GM18507 (cell line): ENCODE measurements at regions not wholly inside any gene's neighbourhood (a gene's known extent, or its start where the extent isn't known, plus 50 kb on each side); places are given as distances from the start of the nearest gene placed in this dataset.

Experiments
- DNase-seq: peaks from one replicate; pipeline ENCODE4 v3.0.0; 2011; ENCODE audit warnings: low read depth; ENCODE audit not compliant: insufficient read length; ENCODE audit errors: extremely low spot score
- FAIRE-seq: peaks from 2 replicates; lab custom pipeline; 2011; peaks lifted over from hg19 to GRCh38; lab: Jason Lieb, UNC

DNA sequence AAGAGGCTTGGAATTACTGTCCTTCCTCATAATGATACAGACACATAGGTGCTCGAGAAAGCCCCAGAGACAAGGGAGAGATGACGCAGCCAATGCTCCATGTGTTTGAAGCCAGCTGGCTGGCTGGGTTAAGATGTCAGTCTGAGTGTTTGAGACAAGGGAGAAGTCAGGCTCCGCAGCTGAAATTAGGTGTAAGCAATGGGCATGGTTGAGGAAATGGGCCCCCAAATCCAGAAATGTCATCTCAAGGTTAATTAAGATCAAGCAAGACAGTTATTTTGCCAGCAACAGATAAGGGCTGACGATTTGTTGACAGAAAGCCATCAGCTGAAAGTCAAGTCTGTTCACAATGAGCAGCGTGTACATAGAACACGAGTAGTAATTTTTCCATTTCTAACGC, 713.4 kb downstream of the IRX1 start:
- FAIRE-seq = no peak

DNA sequence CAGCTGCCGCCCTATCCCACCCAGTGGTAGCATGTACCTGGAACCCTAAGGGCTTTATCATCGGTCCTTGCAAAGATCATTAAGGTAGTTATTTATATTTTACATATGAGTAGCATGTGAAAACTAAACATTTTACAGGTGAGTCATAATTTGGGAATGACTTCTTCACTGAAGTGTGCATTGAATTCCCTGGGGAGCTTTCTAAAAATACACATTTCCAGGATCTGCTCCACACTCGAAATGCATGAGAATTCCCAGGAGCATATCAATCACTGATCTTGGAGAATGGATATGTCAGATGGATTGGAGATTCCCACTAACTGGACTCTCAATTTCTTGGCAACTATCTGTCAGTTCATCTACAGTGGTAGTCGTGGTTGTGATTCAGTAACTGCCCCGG, 717.5 kb downstream of the IRX1 start:
- FAIRE-seq = no peak
- no peak for DNase-seq

More for the DNA sequence above, 713.4 kb downstream of the IRX1 start:
- DNase-seq = no peak

DNA sequence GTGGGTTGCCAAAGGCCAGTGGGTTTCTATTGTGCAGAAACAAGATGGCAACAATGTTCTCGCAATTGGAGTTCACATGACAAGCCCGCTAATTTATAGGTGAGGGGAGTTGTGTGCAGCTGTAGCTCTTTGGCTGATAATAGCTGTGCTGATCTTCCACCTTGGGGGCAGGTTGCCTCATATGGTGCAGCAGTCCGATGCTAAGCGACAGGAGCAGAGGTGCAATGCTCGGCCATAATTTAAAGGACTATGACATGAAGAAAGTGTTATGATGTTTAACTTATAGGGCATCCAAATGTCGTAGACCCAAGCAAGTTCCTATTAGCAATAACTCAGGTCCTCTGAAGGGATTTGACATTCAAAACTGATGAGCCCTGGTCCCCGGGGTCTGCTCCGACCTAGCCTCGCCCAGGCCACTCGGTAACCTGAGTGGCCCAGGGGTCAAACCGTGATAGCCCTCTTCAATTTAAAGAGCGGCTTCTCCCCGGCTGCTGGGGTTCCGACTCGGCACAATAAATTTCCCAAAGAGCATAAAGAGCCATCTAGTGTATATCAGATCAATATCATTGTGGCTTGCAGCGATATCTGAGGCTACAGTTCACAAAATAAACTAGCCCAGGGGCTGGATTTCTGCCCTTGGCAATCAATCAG, 724.0 kb downstream of the IRX1 start:
- no peak for FAIRE-seq
- DNase-seq = no peak

DNA sequence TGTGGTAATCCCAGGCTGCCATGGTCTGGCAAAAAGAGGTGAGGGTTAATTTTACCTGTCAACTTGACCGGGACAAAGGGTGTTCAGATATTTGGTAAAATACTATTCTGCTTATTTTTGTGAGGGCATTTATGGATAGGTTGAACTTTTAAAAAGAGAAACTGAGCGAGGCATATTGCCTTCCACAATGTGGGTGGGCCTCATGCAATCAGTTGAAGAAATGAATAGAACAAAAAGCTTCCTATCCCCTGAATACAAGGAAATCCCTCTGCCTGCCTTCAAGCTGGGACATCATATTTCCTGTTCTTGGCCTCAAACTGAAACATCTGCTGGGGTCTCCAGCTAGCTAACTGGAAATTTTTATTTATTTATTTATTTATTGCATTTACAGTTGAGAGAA, 734.7 kb downstream of the IRX1 start:
- FAIRE-seq (no peak), DNase-seq (no peak)

DNA sequence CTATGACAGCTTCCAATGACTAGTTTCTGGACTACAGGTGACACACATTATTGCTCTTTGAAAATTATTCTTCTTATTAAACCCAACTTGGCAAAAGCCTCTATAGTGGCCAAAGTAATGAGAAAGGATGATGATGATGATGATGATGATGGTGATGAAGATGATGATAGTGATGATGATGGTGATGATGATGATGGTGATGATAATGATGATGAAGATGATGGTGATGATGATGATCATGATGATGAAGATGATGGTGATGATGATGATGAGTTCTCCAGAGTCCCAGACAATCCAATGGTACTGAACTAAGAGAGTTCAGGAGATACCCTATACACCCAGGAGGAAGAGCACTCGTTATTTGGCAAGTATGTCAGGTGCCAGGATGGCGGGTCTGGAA, 739.4 kb downstream of the IRX1 start:
- FAIRE-seq = no peak

DNA sequence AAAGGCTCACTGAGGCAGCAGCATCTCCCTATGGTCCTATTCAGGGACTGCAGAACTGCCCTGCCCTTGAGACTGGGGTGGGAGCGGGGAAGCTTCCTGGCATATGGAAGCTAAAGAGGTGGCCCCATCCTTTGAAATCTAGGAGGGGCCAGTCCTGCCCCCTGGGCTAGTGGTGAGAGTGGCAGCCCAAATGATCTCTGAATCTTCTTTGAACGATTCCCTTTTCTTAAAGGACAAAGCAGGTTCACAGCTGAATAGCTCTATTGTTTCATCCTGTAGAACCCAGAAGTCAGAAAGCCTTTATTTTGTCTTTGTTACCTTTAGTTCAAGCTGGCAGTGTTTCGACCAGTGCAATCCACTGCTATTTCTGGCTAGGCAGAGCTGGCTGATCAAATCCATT, 741.9 kb downstream of the IRX1 start:
- no peak for DNase-seq
- FAIRE-seq = no peak

More for the DNA sequence above, 739.4 kb downstream of the IRX1 start:
- DNase-seq = no peak

DNA sequence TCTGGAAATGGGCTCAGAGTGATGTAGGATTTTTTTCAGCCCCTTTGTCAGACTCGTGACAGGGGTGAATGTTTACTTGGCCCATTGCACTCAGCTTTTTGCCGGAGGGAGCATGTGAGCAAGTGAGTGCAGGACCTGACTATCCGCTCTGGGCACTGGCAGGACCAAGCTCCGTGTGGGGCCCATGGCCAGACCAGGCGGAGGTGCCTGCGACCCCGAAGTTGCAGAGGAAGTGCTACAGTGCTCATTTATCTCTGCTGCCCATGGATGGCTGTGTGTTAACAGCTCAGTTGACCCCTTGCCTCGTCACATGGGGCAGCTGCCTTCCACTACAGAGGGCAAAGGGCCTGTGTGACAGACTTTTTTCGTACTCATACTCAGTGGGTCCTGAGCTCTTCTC, 744.3 kb downstream of the IRX1 start:
- DNase-seq (no peak), FAIRE-seq (no peak)

DNA sequence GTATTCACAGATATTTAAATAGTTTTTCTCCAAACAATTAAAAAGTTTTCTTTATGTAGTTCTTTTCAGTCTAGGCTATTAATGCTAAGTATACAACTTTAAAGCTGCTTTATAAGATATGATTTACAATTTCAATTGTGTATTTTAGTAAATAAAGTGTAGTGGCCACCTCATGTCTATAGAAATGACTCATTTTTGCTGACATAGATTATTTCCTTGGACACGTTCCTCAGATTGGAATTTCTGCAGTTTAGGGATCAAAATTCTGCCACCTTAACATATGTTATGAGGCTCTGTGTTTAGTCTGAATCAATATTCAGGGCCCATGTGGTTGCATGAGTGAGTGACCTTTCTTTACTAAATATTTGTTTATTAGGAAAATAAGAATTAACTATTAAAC, 750.2 kb downstream of the IRX1 start:
- FAIRE-seq (no peak), DNase-seq (no peak)

DNA sequence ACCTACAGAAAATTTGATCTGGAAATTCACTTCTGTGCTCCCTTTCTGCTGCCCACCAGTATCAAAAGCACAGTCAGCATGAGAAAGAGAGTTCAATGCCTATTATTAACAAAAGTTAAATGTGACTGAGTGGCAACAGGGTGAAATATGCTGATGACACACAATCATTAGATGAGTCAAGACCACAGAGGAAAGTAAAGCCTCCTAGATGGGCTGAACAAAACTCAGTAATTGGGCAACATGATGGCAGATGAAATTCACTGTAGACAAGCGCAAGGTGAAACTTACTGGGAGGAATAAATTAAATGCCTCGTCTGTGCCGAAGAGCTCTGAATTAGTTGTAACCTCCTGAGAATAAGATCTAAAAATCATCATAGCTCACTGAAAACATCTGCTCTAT, 752.8 kb downstream of the IRX1 start:
- DNase-seq (no peak), FAIRE-seq (no peak)

DNA sequence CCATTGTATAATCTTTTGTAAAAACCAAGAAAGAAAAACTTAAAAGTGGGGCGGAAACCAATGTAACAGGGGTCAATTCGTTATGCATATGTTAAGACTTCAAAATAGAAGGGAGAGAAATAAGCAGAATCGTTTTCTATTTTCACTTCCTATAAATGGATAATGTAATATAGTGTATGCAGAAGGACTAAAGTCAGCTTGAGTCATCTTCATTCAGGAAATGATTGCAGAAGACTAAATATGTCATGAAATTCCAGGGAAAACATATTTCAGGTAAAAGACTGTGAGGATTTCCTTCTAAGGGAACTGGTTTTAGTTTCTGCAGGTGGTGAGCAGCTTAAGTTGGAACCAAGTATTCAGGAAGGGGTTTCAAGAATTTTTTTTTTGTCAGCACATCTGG, 753.3 kb downstream of the IRX1 start:
- FAIRE-seq = no peak
- DNase-seq = no peak

DNA sequence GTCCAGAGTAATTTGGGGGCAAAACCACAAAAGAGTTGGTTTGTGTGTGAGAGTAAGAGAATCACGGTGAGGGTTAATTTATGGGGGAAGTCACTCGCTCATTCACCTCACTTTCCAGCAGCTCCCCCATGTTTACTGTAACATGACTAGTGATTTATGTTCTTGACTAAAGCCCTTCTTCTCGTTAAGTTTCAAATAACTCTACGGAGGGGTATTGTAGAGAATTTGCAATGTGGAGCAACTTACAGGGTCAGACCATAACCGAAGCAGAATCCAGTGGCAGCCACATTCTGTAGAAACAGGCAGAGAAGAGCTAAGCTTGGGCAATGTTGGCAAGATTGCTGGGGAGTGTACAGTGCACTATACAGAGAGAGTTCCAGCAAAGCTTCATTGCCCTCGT, 760.6 kb downstream of the IRX1 start:
- FAIRE-seq (no peak), DNase-seq (no peak)

DNA sequence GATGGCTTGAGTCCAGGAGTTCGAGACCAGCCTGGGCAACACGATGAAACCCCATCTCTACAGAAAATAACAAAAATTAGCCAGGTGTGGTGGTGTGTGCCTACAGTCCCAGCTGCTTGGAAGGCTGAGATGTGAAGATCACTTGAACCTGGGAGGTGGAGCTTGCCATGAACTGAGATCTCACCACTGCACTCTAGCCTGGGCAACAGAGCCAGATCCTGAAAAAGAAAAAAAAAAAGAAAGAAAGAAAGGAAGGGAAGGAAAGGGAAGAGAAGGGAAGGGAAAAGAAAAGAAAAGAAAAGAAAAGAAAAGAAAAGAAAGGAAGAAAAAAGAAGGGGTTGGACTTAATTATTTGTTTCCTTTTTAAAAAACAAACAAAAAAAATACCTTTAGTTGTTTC, 764.2 kb downstream of the IRX1 start:
- DNase-seq (no peak), FAIRE-seq (no peak)

DNA sequence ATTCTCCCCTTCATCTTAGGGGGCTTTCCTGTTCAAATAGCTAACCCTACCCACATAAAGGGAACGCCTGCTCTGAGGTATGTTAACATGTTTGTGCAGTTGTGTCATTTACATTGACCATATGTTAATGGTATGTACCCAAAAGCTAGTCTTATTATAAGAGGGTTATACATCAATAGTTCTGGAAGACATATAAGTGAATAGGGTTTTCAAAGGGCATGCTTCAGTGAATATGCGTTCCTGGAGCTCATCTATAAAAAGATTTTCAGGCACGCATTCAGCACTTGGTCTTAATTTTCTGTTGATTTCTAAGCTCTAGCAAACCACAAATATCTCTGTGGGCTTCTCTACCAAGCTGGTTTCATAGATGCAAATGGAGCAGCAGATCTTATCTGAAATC, 766.1 kb downstream of the IRX1 start:
- no peak for FAIRE-seq
- DNase-seq = no peak

DNA sequence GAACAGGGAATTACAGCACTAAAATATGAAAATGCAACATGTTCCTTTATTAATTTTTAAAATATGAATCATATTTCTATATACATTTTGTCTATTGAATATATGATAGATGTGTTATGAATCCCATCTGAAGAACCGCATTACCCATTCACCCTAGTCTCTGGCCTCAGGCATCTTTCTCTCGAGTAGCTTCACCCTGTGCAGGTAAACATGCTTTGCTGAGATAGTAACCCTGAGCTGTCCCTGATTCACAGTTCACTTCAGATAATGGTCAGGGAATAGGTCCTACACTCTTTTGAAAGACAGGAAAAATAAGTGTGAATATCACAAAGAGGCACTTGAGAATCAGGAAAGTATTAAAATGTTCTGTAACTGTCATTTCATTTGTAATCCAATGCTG, 766.8 kb downstream of the IRX1 start:
- no peak for FAIRE-seq
- no peak for DNase-seq

DNA sequence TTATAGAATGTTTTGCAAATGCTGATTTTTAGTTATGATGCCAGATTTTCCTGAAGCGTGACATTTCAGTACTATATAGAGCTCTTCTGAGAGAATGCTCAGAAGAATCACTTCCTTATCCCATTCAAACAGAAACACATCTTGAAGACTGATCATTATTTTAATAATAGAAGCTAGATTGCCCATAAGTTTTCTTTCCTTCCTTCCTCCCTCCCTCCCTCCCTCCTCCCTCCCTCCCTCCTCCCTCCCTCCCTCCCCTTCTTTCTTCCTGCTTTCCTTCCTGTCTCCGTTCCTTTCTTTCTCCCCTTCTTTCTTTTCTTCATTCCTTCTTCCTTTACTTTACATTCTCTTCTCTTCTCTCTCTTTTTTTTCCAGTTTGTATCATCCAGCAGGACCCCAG, 767.4 kb downstream of the IRX1 start:
- DNase-seq (no peak), FAIRE-seq (no peak)

DNA sequence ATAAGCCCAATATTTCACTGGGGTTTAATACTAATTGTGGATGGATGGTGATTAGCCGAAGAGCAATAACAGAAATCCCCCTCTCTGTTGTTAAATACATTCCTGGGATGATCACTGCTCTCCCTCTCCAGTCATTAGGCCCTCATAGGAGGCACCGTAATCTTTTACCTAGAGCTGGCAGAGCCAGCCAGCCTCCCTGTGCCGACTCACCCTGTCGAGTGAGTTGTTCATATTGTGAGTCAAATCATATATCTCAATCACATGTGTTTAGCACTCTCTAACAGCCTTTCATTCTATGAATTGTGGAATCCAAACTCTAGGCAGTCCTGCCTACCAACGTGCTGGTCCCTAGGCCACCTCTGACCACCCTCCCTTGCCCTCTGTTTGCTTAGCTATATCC, 771.0 kb downstream of the IRX1 start:
- DNase-seq = no peak
- no peak for FAIRE-seq

DNA sequence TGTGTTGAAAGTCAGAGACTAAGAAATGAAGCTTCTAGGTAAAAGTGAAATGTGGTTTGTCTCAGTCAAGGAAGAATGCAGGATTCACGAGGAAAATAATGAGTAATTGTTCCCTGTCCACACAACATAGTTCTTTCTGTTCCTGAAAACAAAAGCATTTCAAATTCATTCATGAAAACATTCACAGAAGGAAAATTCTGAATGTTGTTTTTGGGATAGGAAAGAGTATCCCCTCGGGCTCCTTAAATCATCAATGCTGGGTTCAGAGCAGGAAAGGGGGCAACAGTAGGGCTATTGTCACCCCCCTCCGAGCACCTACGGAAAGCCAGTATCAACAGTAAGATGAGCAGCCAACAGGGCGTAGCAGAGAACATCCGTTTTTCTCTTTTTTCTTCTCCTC, 769.9 kb upstream of the ADAMTS16 start:
- FAIRE-seq = no peak
- no peak for DNase-seq

DNA sequence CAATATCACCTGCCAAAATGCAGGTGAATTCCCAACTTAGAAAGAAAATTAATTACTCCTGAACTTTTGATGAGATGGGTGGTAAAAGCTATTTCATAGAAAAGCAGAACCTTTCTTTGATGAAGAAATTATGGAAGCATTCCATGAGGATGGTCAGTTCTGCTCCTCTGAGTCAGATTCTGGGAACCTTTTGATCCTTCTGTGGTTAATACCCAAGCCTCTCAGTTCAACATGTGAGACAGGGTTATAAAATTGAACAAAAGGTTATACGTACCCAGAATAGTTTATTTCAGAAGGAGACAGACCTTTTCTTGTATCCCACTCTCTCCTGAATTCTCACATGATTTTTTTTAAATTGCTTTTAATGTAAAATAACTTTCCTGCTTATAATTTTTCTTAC, 767.6 kb upstream of the ADAMTS16 start:
- DNase-seq (no peak), FAIRE-seq (no peak)

DNA sequence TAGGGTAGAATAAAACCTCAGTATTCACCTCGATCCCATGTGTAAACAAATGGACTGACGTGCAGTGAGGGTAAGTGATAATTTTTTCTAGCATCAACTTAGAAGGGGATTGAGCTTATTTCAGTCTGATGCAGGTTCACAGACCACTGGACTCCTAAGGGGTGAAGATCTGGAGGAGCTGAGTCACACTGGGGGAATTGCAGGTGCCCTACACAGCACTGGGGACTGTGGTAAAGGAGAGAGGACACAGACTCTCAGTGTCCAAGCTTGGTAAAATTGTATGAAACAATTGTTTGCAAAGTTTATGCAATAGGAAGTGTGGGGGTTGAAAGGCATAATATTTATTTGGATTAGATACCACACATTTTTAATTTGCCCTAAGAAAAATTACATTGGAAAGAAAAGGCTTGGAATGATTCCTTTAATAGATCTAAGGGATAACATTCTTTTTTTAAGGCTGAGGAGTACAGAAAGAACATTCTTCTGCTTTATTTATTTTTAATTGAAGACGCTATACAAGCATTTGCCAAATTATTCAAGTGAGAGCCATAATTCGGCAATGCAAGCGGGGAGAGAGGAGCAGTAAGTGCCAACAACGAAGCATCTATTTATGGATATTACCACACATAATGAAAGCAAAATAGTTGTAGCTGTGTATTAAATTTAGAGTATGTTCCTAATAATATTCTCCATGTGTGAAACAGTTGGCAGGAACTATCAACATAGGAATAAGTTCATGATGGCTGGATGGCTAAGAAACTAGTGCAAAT, 766.9 kb upstream of the ADAMTS16 start:
- no peak for FAIRE-seq
- no peak for DNase-seq

DNA sequence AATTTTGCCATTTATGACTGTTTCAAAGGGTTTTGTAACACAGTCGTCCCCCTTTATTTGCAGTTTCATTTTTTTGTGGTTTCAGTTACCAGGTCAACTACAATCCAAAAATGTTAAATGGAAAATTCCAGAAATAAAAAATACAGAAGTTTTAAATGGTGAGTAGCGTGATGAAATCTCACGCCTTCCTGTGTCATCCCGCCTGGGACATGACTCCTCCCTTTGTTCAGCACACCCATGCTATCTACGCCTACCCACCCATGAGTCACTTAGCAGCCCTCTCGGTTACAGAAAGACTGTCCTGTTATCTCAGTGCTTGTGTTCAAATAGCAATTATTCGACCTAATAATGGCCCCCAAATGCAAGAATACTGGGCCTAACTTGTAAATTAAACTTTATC, 765.3 kb upstream of the ADAMTS16 start:
- FAIRE-seq = no peak
- DNase-seq = no peak

DNA sequence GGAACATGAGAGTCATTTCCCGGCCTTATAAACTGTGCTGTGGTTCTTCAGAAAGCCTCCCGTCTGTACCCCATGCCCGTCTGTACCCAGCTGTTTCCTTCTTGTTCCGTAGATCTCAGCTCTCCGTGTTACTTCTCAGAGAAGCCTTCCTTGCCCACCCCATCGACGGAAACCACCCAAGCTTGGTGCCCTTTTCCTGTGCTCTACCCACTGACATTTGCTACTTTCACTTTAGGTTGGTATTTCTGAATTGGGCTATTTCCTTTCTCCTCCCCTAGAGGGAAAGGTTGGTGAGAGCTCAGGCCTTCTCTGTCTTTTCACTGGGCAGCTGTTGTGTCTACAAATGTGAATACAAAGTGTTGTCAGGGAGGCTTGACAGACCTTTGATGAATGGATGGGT, 764.5 kb upstream of the ADAMTS16 start:
- no peak for DNase-seq
- FAIRE-seq = no peak
